Keratinocyte (primary cell): ENCODE measurements at regions not wholly inside any gene's neighbourhood (a gene's known extent, or its start where the extent isn't known, plus 50 kb on each side); places are given as distances from the start of the nearest gene placed in this dataset.

Experiments
- DNase-seq: peaks from one replicate; pipeline ENCODE4 v3.0.0-alpha.2; 2011; ENCODE audit warnings: low read depth, missing footprints, low spot score
- FAIRE-seq: peaks from 2 replicates; lab custom pipeline; 2011; peaks lifted over from hg19 to GRCh38; lab: Jason Lieb, UNC
- H2AFZ ChIP-seq: 2 replicates; pipeline ENCODE4 v1.6.0; 2012; ENCODE audit warnings: low read length, control low read depth, inconsistent platforms; ENCODE audit not compliant: control insufficient read depth
- H3K27ac ChIP-seq: 2 replicates; pipeline ENCODE4 v1.5.1; 2011; ENCODE audit warnings: low read length; ENCODE audit not compliant: control insufficient read depth, insufficient read depth
- H3K27me3 ChIP-seq: 3 replicates; pipeline ENCODE4 v1.6.0; 2011; ENCODE audit warnings: low read length; ENCODE audit not compliant: control insufficient read depth, insufficient read depth; ENCODE audit errors: extremely low read depth
- H3K36me3 ChIP-seq, 2 experiments: 2 replicates in 1 of 2; 3 replicates in 1 of 2; pipeline ENCODE4 v1.5.1; 2011; ENCODE audit warnings: low read length in 2 of 2, mild to moderate bottlenecking in 1 of 2; ENCODE audit not compliant: control insufficient read depth in 2 of 2, insufficient read depth in 2 of 2; ENCODE audit errors: extremely low read depth in 1 of 2
- H3K4me1 ChIP-seq: 3 replicates; pipeline ENCODE4 v1.5.1; 2011; ENCODE audit warnings: low read length; ENCODE audit not compliant: control insufficient read depth, insufficient read depth; ENCODE audit errors: extremely low read depth
- H3K4me2 ChIP-seq: 3 replicates; pipeline ENCODE4 v1.6.0; 2011; ENCODE audit warnings: low read depth, low read length; ENCODE audit not compliant: control insufficient read depth, insufficient read depth; ENCODE audit errors: extremely low read depth
- H3K4me3 ChIP-seq, 3 experiments: fragments of 200-600 bp in 1 of 3; sonication (generic) in 1 of 3; 2 replicates in 2 of 3; 3 replicates in 1 of 3; pipeline ENCODE4 v1.5.1; 2011 to 2016; ENCODE audit warnings: low read length in 3 of 3, mild to moderate bottlenecking in 3 of 3, control low read depth in 2 of 3, inconsistent platforms in 1 of 3, low read depth in 1 of 3, mixed read lengths in 1 of 3, mixed run types in 1 of 3, moderate library complexity in 1 of 3; ENCODE audit not compliant: control insufficient read depth in 2 of 3, insufficient read depth in 2 of 3; ENCODE audit errors: extremely low read depth in 1 of 3
- H3K79me2 ChIP-seq: 2 replicates; pipeline ENCODE4 v1.6.0; 2012; ENCODE audit warnings: low read length; ENCODE audit not compliant: control insufficient read depth, insufficient read depth
- H3K9ac ChIP-seq: 3 replicates; pipeline ENCODE4 v1.6.0; 2011; ENCODE audit warnings: low read length; ENCODE audit not compliant: control insufficient read depth, insufficient read depth; ENCODE audit errors: extremely low read depth
- H3K9me1 ChIP-seq: 3 replicates; pipeline ENCODE4 v1.6.0; 2011; ENCODE audit warnings: low read length; ENCODE audit not compliant: control insufficient read depth, insufficient read depth; ENCODE audit errors: extremely low read depth
- H3K9me3 ChIP-seq: 2 replicates; pipeline ENCODE4 v1.5.1; 2012; ENCODE audit warnings: low read depth, low read length; ENCODE audit not compliant: control insufficient read depth
- H4K20me1 ChIP-seq: 3 replicates; pipeline ENCODE4 v1.6.0; 2011; ENCODE audit warnings: low read length; ENCODE audit not compliant: control insufficient read depth, insufficient read depth; ENCODE audit errors: extremely low read depth
- EZH2 ChIP-seq: IDR thresholded peaks from one replicate; pipeline ENCODE4 v1.6.1; 2012; ENCODE audit warnings: inconsistent platforms, mild to moderate bottlenecking, low read length, moderate library complexity
- dilution Hi-C: fragments of 300-500 bp; cut with MboI; formaldehyde crosslinking; loops from one replicate; pipeline ENCODE4 v1.7.0; 2020; ENCODE audit warnings: low sequenced_read_pairs; ENCODE audit not compliant: extremely low pct_ligation_motif_present
- TF ChIP-seq, protein P1 (sequence below), 3 experiments: IDR thresholded peaks in 1 of 3; conservative IDR thresholded peaks in 1 of 3; optimal IDR thresholded peaks in 1 of 3; 2 replicates in 2 of 3; 3 replicates in 1 of 3; pipeline versions ENCODE3 to v1.5.1; 2011; ENCODE audit warnings: low read length in 3 of 3, mild to moderate bottlenecking in 3 of 3, moderate library complexity in 2 of 3, control low read depth in 1 of 3, inconsistent platforms in 1 of 3; ENCODE audit not compliant: insufficient read depth in 2 of 3; ENCODE audit errors: extremely low read depth in 1 of 3

DNA sequence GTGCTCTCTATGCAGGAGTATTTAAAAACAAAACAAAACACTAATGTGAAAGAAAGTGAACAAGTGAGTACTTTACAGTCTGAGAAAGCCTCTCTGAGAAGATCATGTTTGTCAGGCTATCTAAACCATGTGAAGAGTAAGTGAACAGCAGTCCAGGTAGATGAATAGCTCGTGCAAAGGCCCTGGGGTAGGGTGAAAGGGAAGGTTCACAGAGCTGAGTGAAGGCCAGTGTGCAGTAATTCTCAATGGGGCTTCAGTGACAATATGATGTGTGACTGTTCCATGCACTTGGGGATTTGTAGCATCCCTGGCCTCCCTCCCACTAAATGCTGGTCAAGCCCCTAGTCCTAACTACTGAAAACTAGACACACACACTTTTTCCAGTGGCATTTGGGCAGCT is 488.9 kb upstream of the JARID2 start:
- no peaks in the 10 kb centered on the region for H3K36me3 ChIP-seq
- H3K4me2 ChIP-seq = no peak overlapping the region
- TF ChIP-seq EZH2 = no peak
- TF ChIP-seq, protein P1, sequence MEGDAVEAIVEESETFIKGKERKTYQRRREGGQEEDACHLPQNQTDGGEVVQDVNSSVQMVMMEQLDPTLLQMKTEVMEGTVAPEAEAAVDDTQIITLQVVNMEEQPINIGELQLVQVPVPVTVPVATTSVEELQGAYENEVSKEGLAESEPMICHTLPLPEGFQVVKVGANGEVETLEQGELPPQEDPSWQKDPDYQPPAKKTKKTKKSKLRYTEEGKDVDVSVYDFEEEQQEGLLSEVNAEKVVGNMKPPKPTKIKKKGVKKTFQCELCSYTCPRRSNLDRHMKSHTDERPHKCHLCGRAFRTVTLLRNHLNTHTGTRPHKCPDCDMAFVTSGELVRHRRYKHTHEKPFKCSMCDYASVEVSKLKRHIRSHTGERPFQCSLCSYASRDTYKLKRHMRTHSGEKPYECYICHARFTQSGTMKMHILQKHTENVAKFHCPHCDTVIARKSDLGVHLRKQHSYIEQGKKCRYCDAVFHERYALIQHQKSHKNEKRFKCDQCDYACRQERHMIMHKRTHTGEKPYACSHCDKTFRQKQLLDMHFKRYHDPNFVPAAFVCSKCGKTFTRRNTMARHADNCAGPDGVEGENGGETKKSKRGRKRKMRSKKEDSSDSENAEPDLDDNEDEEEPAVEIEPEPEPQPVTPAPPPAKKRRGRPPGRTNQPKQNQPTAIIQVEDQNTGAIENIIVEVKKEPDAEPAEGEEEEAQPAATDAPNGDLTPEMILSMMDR (optimal IDR thresholded peaks at IDR 0.05 in 1 of 3, IDR thresholded peaks at IDR 0.05 in 1 of 3, conservative IDR thresholded peaks at IDR 0.05 in 1 of 3; ENCODE audit: extremely low read depth in 1 of 3, insufficient read depth in 2 of 3, low read length in 3 of 3) = no peak
- no peaks in the 10 kb centered on the region for H3K9me3 ChIP-seq
- no peaks in the 10 kb centered on the region for H3K9me1 ChIP-seq
- no peak overlapping the region for H3K27ac ChIP-seq
- no peaks in the 10 kb centered on the region for H3K27me3 ChIP-seq
- dilution Hi-C loops = no loop called here
- no peaks in the 10 kb centered on the region for H4K20me1 ChIP-seq
- H3K79me2 ChIP-seq = no peaks in the 10 kb centered on the region
- FAIRE-seq (no peak), DNase-seq (no peak)
- no peak overlapping the region for H3K4me3 ChIP-seq
- no peak overlapping the region for H3K9ac ChIP-seq
- no peak overlapping the region for H2AFZ ChIP-seq
- peaks cover 11% of the 10 kb centered on the region for H3K4me1 ChIP-seq

DNA sequence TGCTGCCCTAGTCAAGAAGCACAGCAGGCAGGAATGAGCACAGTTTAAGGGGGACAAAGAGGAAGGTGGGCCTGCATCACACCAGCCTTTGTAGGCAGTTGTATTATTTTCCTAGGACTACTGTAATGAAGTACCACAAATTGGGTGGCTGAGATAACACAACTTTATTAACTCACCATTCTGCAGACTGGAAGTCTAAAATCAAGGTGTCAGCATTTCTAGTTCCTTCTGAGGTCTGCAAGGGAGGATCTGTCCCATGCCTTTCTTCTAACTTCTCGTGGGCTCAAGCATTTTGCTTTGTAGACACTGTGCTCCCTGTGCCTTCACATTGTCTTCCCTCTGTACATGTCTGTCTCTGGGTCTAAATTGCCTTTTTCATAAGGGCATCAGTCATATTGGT is 488.5 kb upstream of the JARID2 start:
- Histone ChIP-seq H3K79me2 (no peaks in the 10 kb centered on the region), H3K4me3 (no peak overlapping the region), H3K9me1 (no peaks in the 10 kb centered on the region), H3K27me3 (no peaks in the 10 kb centered on the region), H2AFZ (no peak overlapping the region), H4K20me1 (no peaks in the 10 kb centered on the region), H3K4me1 (peaks cover 11% of the 10 kb centered on the region), H3K9ac (no peak overlapping the region), H3K9me3 (no peaks in the 10 kb centered on the region), H3K36me3 (no peaks in the 10 kb centered on the region), H3K27ac (no peak overlapping the region), H3K4me2 (no peak overlapping the region)
- DNase-seq = no peak
- TF ChIP-seq, protein P1 (optimal IDR thresholded peaks at IDR 0.05 in 1 of 3, IDR thresholded peaks at IDR 0.05 in 1 of 3, conservative IDR thresholded peaks at IDR 0.05 in 1 of 3; ENCODE audit: extremely low read depth in 1 of 3, insufficient read depth in 2 of 3, low read length in 3 of 3) = no peak
- no peak for TF ChIP-seq EZH2
- no peak for FAIRE-seq
- dilution Hi-C loops = no loop called here
